Chondrocyte (in vitro differentiated cells): ENCODE measurements at regions not wholly inside any gene's neighbourhood (a gene's known extent, or its start where the extent isn't known, plus 50 kb on each side); places are given as distances from the start of the nearest gene placed in this dataset.

Experiments used
- DNase-seq: peaks from one replicate; pipeline ENCODE4 v3.0.0; 2021; ENCODE audit warnings: mixed read lengths, low spot score
- H3K27ac Mint-ChIP-seq: one replicate; pipeline ENCODE4 v1.8.0; 2021; ENCODE audit warnings: mild to moderate bottlenecking, moderate library complexity, mixed read lengths; ENCODE audit not compliant: unreplicated experiment
- H3K27me3 Mint-ChIP-seq: 2 replicates; pipeline ENCODE4 v1.8.0; 2021; ENCODE audit warnings: low read depth, mixed read lengths
- H3K36me3 Mint-ChIP-seq: 2 replicates; pipeline ENCODE4 v1.8.0; 2021; ENCODE audit warnings: low read depth, mixed read lengths
- H3K4me1 Mint-ChIP-seq: 2 replicates; pipeline ENCODE4 v1.8.0; 2021; ENCODE audit warnings: low read depth, mild to moderate bottlenecking, mixed read lengths
- H3K4me3 Mint-ChIP-seq: one replicate; pipeline ENCODE4 v1.8.0; 2021; ENCODE audit warnings: mild to moderate bottlenecking, moderate library complexity, mixed read lengths; ENCODE audit not compliant: unreplicated experiment
- H3K9me3 Mint-ChIP-seq: 2 replicates; pipeline ENCODE4 v1.8.0; 2021; ENCODE audit warnings: low read depth, mixed read lengths
- CTCF ChIP-seq: fragments of 200-600 bp; sonication (generic); IDR thresholded peaks from 2 replicates; pipeline ENCODE4 v1.5.0; 2021; ENCODE audit warnings: antibody characterized with exemption, mild to moderate bottlenecking, moderate library complexity

- no peak for TF ChIP-seq CTCF
- Mint-ChIP-seq H3K27ac (no peak overlapping the region), H3K27me3 (no peaks in the 10 kb centered on the region), H3K4me1 (peaks cover 13% of the 10 kb centered on the region), H3K9me3 (no peaks in the 10 kb centered on the region), H3K36me3 (no peaks in the 10 kb centered on the region), H3K4me3 (no peak overlapping the region)
- DNase-seq, result no peak
Measured at GRCh38 chr2:128403814-128404708, 85.4 kb upstream of the HS6ST1 start.

- peaks cover 15% of the 10 kb centered on the region for H3K4me1 Mint-ChIP-seq
- no peak overlapping the region for H3K4me3 Mint-ChIP-seq
- no peak for TF ChIP-seq CTCF
Measured at GRCh38 chr2:128404709-128405466, 86.2 kb upstream of the HS6ST1 start.

GRCh38 chr2:128405467-128405900, 86.8 kb upstream of the HS6ST1 start:
- Mint-ChIP-seq H3K36me3 (no peaks in the 10 kb centered on the region), H3K27ac (no peak overlapping the region), H3K4me3 (no peak overlapping the region), H3K9me3 (no peaks in the 10 kb centered on the region), H3K4me1 (peaks cover 15% of the 10 kb centered on the region), H3K27me3 (no peaks in the 10 kb centered on the region)
- no peak for TF ChIP-seq CTCF
- peak; percentile 33 for DNase-seq

More at GRCh38 chr2:128404709-128405466, 86.2 kb upstream of the HS6ST1 start:
- H3K27ac Mint-ChIP-seq, result no peak overlapping the region
- DNase-seq, result peak; percentile 32
- H3K36me3 Mint-ChIP-seq, result no peaks in the 10 kb centered on the region
- H3K27me3 Mint-ChIP-seq, result no peaks in the 10 kb centered on the region
- no peaks in the 10 kb centered on the region for H3K9me3 Mint-ChIP-seq

GRCh38 chr2:128405981-128406613, 87.4 kb upstream of the HS6ST1 start:
- H3K27ac Mint-ChIP-seq, result no peak overlapping the region
- no peaks in the 10 kb centered on the region for H3K9me3 Mint-ChIP-seq
- DNase-seq, result peak; percentile 32
- H3K27me3 Mint-ChIP-seq, result no peaks in the 10 kb centered on the region
- peaks cover 15% of the 10 kb centered on the region for H3K4me1 Mint-ChIP-seq
- H3K4me3 Mint-ChIP-seq, result no peak overlapping the region
- no peaks in the 10 kb centered on the region for H3K36me3 Mint-ChIP-seq
- no peak for TF ChIP-seq CTCF
